ENCODE measurements at regions not wholly inside any gene's neighbourhood (a gene's known extent, or its start where the extent isn't known, plus 50 kb on each side); places are given as distances from the start of the nearest gene placed in this dataset.
"Not testable (repeated sequence)": the region's sequence is repeated elsewhere in the genome, so short reads cannot be mapped to it uniquely, and the experiment has no call there.

GRCh38 chr1:120614931-120615639, 108.7 kb upstream of the NBPF26 start:
- DNase-seq (ENCODE audit: low read depth in 2 of 2) = not testable (repeated sequence)

- DNase-seq (ENCODE audit: low read depth in 2 of 2) = not testable (repeated sequence)
These were observed 106.3 kb upstream of the NBPF26 start for GRCh38 chr1:120617493-120617892.

- DNase-seq (ENCODE audit: low read depth in 2 of 2) = not testable (repeated sequence)
These were observed 103.7 kb upstream of the NBPF26 start for GRCh38 chr1:120619867-120620692.

- DNase-seq (ENCODE audit: low read depth in 2 of 2) = not testable (repeated sequence)
These were observed 103.1 kb upstream of the NBPF26 start for GRCh38 chr1:120620693-120620969.

GRCh38 chr1:120621278-120621677, 102.5 kb upstream of the NBPF26 start:
- DNase-seq (ENCODE audit: low read depth in 2 of 2) = not testable (repeated sequence)

GRCh38 chr1:120623539-120623938, 100.2 kb upstream of the NBPF26 start:
- DNase-seq (ENCODE audit: low read depth in 2 of 2) = not testable (repeated sequence)

- DNase-seq (ENCODE audit: low read depth in 2 of 2) = not testable (repeated sequence)
These were observed 99.1 kb upstream of the NBPF26 start for GRCh38 chr1:120624565-120625064.

- not testable (repeated sequence) for DNase-seq (ENCODE audit: low read depth in 2 of 2)
These were observed 93.8 kb upstream of the NBPF26 start for GRCh38 chr1:120629832-120630455.

- not testable (repeated sequence) for DNase-seq (ENCODE audit: low read depth in 2 of 2)
These were observed 88.6 kb upstream of the NBPF26 start for GRCh38 chr1:120634816-120635806.

- DNase-seq (ENCODE audit: low read depth in 2 of 2) = not testable (repeated sequence)
These were observed 83.3 kb upstream of the NBPF26 start for GRCh38 chr1:120640261-120641013.

- not testable (repeated sequence) for DNase-seq (ENCODE audit: low read depth in 2 of 2)
These were observed 82.8 kb upstream of the NBPF26 start for GRCh38 chr1:120641014-120641302.

GRCh38 chr1:120647182-120647581, 76.6 kb upstream of the NBPF26 start:
- not testable (repeated sequence) for DNase-seq (ENCODE audit: low read depth in 2 of 2)

- not testable (repeated sequence) for DNase-seq (ENCODE audit: low read depth in 2 of 2)
These were observed 74.7 kb upstream of the NBPF26 start for GRCh38 chr1:120648915-120649623.

- not testable (repeated sequence) for DNase-seq (ENCODE audit: low read depth in 2 of 2)
These were observed 74.0 kb upstream of the NBPF26 start for GRCh38 chr1:120649730-120650129.

- not testable (repeated sequence) for DNase-seq (ENCODE audit: low read depth in 2 of 2)
These were observed 69.6 kb upstream of the NBPF26 start for GRCh38 chr1:120654114-120654513.

GRCh38 chr1:120655394-120655793, 68.4 kb upstream of the NBPF26 start:
- not testable (repeated sequence) for DNase-seq (ENCODE audit: low read depth in 2 of 2)

- not testable (repeated sequence) for DNase-seq (ENCODE audit: low read depth in 2 of 2)
These were observed 67.6 kb upstream of the NBPF26 start for GRCh38 chr1:120656116-120656515.

GRCh38 chr1:120657804-120658203, 65.9 kb upstream of the NBPF26 start:
- DNase-seq (ENCODE audit: low read depth in 2 of 2) = not testable (repeated sequence)

- not testable (repeated sequence) for DNase-seq (ENCODE audit: low read depth in 2 of 2)
These were observed 65.1 kb upstream of the NBPF26 start for GRCh38 chr1:120658622-120659021.

- DNase-seq (ENCODE audit: low read depth in 2 of 2) = not testable (repeated sequence)
These were observed 64.6 kb upstream of the NBPF26 start for GRCh38 chr1:120659133-120659532.

Data from stimulated activated CD4-positive, alpha-beta T cell treated with anti-CD3 and anti-CD28 coated beads, Interleukin-4, amount 100 ng/mL, for 48 hours (primary cell).